Naive B cell (primary cell): ENCODE measurements at regions not wholly inside any gene's neighbourhood (a gene's known extent, or its start where the extent isn't known, plus 50 kb on each side); places are given as distances from the start of the nearest gene placed in this dataset.

Experiments
- ATAC-seq, 2 donors: fragments of 150-1000 bp; cut with Tn5 transposase; 2 replicates each; pipeline ENCODE4 v1.10.0; 2021; ENCODE audit warnings: low read depth in 2 of 2, mild to moderate bottlenecking in 2 of 2, moderate library complexity in 2 of 2
- DNase-seq: peaks from one replicate; pipeline ENCODE4 v3.0.0; 2022
- H3K27ac Mint-ChIP-seq, 6 donors: one replicate each; pipeline ENCODE4 v1.8.0; 2020 to 2022; ENCODE audit warnings: mild to moderate bottlenecking in 6 of 6, mixed read lengths in 6 of 6, moderate library complexity in 5 of 6, inconsistent platforms in 2 of 6
- H3K27me3 Mint-ChIP-seq, 3 donors: one replicate each; pipeline ENCODE4 v1.8.0; 2021 to 2022; ENCODE audit warnings: mixed read lengths in 3 of 3, mild to moderate bottlenecking in 1 of 3
- H3K36me3 Mint-ChIP-seq, 2 donors: one replicate each; pipeline ENCODE4 v1.8.0; 2020 to 2022; ENCODE audit warnings: mixed read lengths in 2 of 2, inconsistent platforms in 1 of 2, mild to moderate bottlenecking in 1 of 2
- H3K4me1 Mint-ChIP-seq, 3 donors: one replicate each; pipeline ENCODE4 v1.8.0; 2020 to 2022; ENCODE audit warnings: mixed read lengths in 3 of 3, inconsistent platforms in 1 of 3, mild to moderate bottlenecking in 1 of 3, moderate library complexity in 1 of 3
- H3K4me3 Mint-ChIP-seq, 8 donors: one replicate each; pipeline ENCODE4 v1.8.0; 2020 to 2022; ENCODE audit warnings: mild to moderate bottlenecking in 8 of 8, mixed read lengths in 8 of 8, moderate library complexity in 8 of 8, inconsistent platforms in 2 of 8
- H3K9me3 Mint-ChIP-seq, 7 donors: one replicate each; pipeline ENCODE4 v1.8.0; 2020 to 2022; ENCODE audit warnings: mixed read lengths in 7 of 7, mild to moderate bottlenecking in 5 of 7, inconsistent platforms in 2 of 7, moderate library complexity in 1 of 7

DNA sequence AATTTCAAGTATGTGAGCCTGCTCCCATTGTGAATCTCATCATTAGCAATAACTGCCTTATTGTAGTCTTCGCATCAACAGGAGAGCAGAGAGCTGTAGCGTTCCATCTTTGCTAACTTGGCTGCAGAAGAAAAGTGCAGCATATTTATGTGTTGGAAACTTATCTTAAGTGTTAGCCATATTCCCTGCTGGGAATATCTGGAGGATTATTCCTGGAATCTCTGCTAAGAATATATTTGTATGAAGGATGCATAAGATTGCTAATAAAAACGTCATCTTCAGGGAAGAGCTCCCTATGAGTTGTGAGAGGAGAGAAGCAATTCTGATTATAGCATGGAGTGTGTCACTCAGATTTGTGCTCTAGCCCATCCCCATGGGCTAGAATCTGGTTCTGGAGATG lies 115.1 kb upstream of the REG3G start:
- Mint-ChIP-seq H3K4me3 (no peak overlapping the region), H3K9me3 (peaks cover 0 to 8% (median 1%) of the 10 kb centered on the region in 7 donors), H3K4me1 (no peaks in the 10 kb centered on the region), H3K27me3 (peaks cover 0 to 3% (median 0%) of the 10 kb centered on the region in 3 donors), H3K27ac (no peak overlapping the region), H3K36me3 (no peaks in the 10 kb centered on the region)
- ATAC-seq (no peak), DNase-seq (no peak)

DNA sequence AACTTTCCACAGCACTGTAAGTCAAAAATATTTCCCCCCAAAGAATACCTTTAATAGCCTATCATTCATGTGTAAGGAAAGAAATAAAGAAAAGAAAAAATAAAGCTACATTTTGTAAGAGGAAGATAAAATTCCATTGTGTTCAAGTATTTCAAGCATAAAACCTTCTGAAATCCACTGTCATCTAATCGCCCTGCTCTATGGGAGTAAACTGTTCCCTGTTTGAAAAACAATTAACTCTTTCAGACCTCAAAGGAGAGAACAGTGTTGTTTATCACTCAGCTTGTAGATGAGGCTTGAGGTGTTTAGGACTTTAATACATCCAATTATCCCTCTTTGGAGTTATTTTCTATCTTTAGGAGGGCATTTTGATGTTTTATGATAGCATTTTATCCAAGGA lies 112.2 kb upstream of the REG3G start:
- Mint-ChIP-seq H3K4me3 (no peak overlapping the region), H3K36me3 (no peaks in the 10 kb centered on the region), H3K27ac (no peak overlapping the region), H3K4me1 (no peaks in the 10 kb centered on the region), H3K9me3 (peaks cover 0 to 8% (median 0%) of the 10 kb centered on the region in 7 donors), H3K27me3 (peaks cover 0 to 9% (median 0%) of the 10 kb centered on the region in 3 donors)
- DNase-seq: no peak
- ATAC-seq: no peak

DNA sequence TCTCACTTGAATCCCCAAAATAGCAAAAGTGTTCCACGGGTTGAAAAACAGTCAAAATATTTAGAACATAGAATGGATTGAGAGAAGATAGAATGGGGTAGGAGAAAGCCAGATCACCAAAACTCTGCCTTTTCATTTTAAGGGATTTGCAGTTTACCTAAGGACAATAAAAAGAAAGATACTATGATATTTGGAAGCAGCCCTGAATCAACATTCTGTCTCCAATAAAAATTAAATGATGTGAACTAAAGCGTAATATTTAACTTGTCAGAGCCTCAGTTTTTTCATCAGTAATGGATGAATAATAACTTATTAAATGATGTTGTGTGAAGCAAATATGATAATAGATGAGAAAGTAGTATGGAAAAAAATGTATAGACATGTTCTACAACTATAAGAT lies 100.2 kb upstream of the REG3G start:
- no peak for ATAC-seq
- H3K4me3 Mint-ChIP-seq: no peak overlapping the region

DNA sequence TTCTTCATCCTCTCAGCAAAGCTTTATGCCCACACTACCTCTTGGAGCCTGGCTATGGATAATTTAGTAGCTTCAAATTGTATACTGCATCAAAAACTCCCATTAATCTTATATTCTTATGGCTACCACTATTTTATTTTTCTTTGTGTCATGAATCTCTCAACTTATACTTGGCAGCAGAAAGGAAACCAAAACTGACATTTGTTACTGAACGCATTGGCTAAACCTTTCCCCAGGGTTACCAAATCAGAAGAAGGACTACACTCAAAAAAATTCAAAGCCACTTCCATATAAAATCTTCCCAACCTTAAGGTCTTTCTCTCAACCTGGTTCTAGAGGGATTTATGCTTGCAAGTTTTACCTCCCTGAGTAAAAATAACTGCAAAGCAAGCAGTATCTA lies 97.0 kb upstream of the REG3G start:
- ATAC-seq: no peak
- Mint-ChIP-seq H3K9me3 (peaks cover 0 to 2% (median 0%) of the 10 kb centered on the region in 7 donors), H3K4me3 (no peak overlapping the region), H3K4me1 (no peaks in the 10 kb centered on the region), H3K36me3 (no peaks in the 10 kb centered on the region), H3K27me3 (no peaks in the 10 kb centered on the region), H3K27ac (no peak overlapping the region)
- DNase-seq: no peak

More for the DNA sequence above, 100.2 kb upstream of the REG3G start:
- no peak for DNase-seq
- Mint-ChIP-seq H3K36me3 (no peaks in the 10 kb centered on the region), H3K27me3 (no peaks in the 10 kb centered on the region), H3K27ac (no peak overlapping the region), H3K4me1 (no peaks in the 10 kb centered on the region), H3K9me3 (peaks cover 0 to 5% (median 0%) of the 10 kb centered on the region in 7 donors)

DNA sequence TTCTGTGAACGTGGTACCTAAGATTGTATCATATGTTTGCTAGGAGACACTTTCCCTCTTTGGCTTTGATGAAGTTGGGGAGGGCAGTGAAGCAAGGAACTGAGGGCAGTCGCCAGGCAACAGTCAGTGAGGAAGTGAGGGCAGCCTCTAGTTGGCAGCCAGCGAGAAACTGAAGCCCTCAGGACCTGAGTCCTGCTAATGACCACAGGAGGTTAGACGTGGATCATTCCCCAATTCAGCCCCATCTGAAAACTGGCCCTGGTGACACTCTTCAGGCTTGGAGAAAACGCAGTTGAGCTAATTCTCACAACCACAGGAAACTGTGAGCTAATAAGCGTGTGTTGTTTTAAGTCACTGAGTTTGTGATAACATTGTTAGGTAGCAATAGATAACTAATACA lies 84.5 kb upstream of the REG3G start:
- Mint-ChIP-seq H3K4me3 (no peak overlapping the region), H3K9me3 (peaks cover 0 to 2% (median 0%) of the 10 kb centered on the region in 7 donors), H3K27ac (no peak overlapping the region), H3K36me3 (no peaks in the 10 kb centered on the region), H3K27me3 (peaks cover 0 to 5% (median 0%) of the 10 kb centered on the region in 3 donors), H3K4me1 (no peaks in the 10 kb centered on the region)
- ATAC-seq (no peak), DNase-seq (no peak)

DNA sequence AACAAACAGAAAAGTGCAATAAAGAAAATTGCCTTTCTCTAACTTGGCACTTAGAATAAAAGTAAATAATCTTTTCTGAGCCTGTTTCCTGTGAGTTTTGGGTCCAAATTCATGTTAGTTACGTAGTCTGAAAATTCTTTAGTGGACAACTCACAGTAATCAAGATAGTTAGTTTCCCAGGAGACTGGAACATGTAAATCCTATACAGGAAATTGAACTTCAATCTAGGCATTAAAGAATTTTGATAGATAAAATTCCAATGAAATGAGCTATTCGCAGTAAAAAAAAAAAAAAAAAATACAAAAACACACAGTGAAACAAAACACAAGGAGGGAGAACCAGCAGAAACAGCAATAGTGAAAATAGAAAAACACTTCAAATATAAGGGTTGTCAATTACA lies 83.8 kb upstream of the REG3G start:
- Mint-ChIP-seq H3K27me3 (no peaks in the 10 kb centered on the region), H3K4me1 (no peaks in the 10 kb centered on the region), H3K4me3 (no peak overlapping the region), H3K27ac (no peak overlapping the region), H3K36me3 (no peaks in the 10 kb centered on the region), H3K9me3 (peaks cover 0 to 3% (median 0%) of the 10 kb centered on the region in 7 donors)
- DNase-seq (no peak), ATAC-seq (no peak)

DNA sequence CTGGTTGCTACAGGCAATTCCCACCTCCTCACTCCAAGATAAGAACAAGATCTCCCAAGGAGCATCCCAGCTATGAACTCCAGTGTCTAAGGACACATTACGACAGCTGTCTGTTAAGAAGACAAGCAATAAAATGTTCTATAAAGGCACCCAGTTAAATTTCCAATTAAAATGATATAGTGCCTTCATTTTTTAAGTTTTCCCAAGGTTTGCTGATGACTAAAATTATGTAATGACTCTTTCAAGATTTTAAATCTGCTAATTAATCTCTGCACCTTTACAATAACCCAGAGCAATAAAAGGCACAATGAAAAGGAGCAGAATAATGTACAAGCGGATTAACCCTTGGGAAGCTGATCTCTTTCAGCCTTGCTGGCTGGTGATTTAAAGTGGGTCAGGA lies 61.6 kb upstream of the REG3G start:
- ATAC-seq: no peak
- DNase-seq: no peak
- no peaks in the 10 kb centered on the region for H3K4me1 Mint-ChIP-seq
- H3K4me3 Mint-ChIP-seq: no peak overlapping the region
- peaks cover 0 to 5% (median 1%) of the 10 kb centered on the region in 7 donors for H3K9me3 Mint-ChIP-seq
- H3K36me3 Mint-ChIP-seq: no peaks in the 10 kb centered on the region
- no peak overlapping the region for H3K27ac Mint-ChIP-seq
- peaks cover 10 to 31% (median 28%) of the 10 kb centered on the region in 3 donors for H3K27me3 Mint-ChIP-seq

DNA sequence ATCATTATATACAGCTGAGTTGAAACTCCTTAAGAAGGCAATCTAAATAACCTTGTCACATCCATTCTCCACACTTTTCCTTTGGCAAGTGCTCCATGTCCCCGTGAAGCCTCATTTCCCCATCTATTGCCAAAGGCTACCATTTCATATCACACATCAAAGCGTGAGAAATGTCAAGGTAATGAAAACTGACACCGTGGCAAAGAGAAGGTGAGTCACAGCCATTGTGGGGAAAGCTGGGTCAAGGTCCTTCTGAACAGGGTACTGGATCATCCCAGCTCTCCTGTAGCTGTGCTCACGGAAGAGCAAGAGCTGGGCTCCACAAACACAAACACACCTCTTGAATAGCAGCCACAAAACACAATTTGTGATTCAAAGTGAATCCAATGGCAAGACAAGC lies 58.2 kb upstream of the REG3G start:
- Mint-ChIP-seq H3K4me1 (no peaks in the 10 kb centered on the region), H3K4me3 (no peak overlapping the region), H3K9me3 (peaks cover 0 to 5% (median 0%) of the 10 kb centered on the region in 7 donors), H3K27me3 (peaks cover 10 to 39% (median 34%) of the 10 kb centered on the region in 3 donors), H3K36me3 (no peaks in the 10 kb centered on the region), H3K27ac (no peak overlapping the region)
- DNase-seq: no peak
- ATAC-seq: no peak

DNA sequence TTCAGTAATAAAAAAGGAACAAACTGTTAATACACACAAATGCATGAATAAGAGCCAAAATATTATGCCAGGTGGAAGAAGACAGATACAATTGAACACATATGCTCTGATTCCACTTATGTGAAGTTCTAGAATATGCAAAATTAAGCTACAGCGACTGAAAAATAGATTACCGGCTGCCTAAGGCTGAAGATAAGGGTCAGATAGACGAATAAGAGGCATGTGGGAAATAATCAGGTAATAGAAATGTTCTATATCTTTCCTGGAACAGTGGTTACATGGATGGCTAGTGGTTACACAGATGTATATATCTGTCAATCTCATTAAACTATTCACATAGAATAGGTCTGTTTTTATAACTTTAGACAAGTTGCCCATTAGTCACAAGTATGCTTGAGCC lies 51.9 kb upstream of the REG3G start:
- Mint-ChIP-seq H3K27ac (no peak overlapping the region), H3K36me3 (no peaks in the 10 kb centered on the region), H3K9me3 (peaks cover 0 to 5% (median 2%) of the 10 kb centered on the region in 7 donors), H3K4me1 (peaks cover 11 to 15% (median 12%) of the 10 kb centered on the region in 3 donors), H3K27me3 (peaks cover 0 to 20% (median 11%) of the 10 kb centered on the region in 3 donors), H3K4me3 (no peak overlapping the region)
- ATAC-seq (no peak), DNase-seq (no peak)
